Activated CD4-positive, alpha-beta T cell treated with anti-CD3 and anti-CD28 coated beads for 36 hours (primary cell): ENCODE measurements at regions not wholly inside any gene's neighbourhood (a gene's known extent, or its start where the extent isn't known, plus 50 kb on each side); places are given as distances from the start of the nearest gene placed in this dataset.

Experiments
- ATAC-seq: fragments of 200-7000 bp; cut with Tn5 transposase; one replicate; pipeline ENCODE4 v1.10.0; 2021; ENCODE audit warnings: mild to moderate bottlenecking, moderate library complexity
- CTCF ChIA-PET: fragments of 350-600 bp; sonication (Branson Sonifier 250); formaldehyde crosslinking; loops from one replicate; lab custom pipeline; 2021; ENCODE audit warnings: antibody characterized with exemption; lab: Charles Lee
- POLR2A ChIA-PET: fragments of 350-600 bp; sonication (Branson Sonifier 250); formaldehyde crosslinking; loops from one replicate; lab custom pipeline; 2021; ENCODE audit warnings: antibody characterized with exemption, inconsistent platforms; lab: Charles Lee
- DNase-seq: peaks from one replicate; pipeline ENCODE4 v3.0.0-alpha.2; 2020
- H3K27ac Mint-ChIP-seq: one replicate; pipeline ENCODE4 v1.8.0; 2021; ENCODE audit warnings: mixed read lengths
- H3K27me3 Mint-ChIP-seq: one replicate; pipeline ENCODE4 v1.8.0; 2021; ENCODE audit warnings: mixed read lengths
- H3K36me3 Mint-ChIP-seq: one replicate; pipeline ENCODE4 v1.8.0; 2021; ENCODE audit warnings: low read depth, mixed read lengths
- H3K4me1 Mint-ChIP-seq: one replicate; pipeline ENCODE4 v1.8.0; 2021; ENCODE audit warnings: mixed read lengths
- H3K4me3 Mint-ChIP-seq: one replicate; pipeline ENCODE4 v1.8.0; 2021; ENCODE audit warnings: mild to moderate bottlenecking, moderate library complexity, mixed read lengths
- H3K9me3 Mint-ChIP-seq: one replicate; pipeline ENCODE4 v1.8.0; 2021; ENCODE audit warnings: low read depth, mixed read lengths
- intact Hi-C, 2 experiments: fragments of 100-400 bp; cut with DNase I in 1 of 2; cut with micrococcal nuclease in 1 of 2; formaldehyde crosslinking; loops; one replicate each; pipeline versions ENCODE4 v1.14.2 to v1.15.1; 2022 to 2024; cut with DNase I, micrococcal nuclease

DNA sequence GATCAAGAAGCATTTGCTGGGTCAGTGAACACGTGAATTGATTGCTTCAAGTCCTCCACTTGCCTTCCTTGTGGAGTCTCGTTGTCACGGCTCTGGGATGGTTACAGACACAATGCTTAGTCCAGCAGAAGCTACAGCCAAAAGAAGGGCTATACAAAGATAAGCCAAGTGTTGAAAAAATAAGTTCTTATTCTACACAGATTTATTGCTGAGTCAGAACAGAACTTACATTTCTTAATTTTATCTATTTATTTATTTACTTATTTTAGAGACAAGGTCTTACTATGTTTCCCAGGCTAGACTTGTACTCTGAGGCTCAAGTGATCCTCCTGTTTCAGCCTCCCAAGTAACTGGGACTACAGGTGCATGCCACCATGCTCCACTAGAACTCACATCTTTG, 199.0 kb downstream of the MYLK4 start:
- intact Hi-C loops, result no loop called here
- no peak overlapping the region for H3K4me3 Mint-ChIP-seq
- no peaks in the 10 kb centered on the region for H3K36me3 Mint-ChIP-seq
- DNase-seq, result no peak
- H3K9me3 Mint-ChIP-seq, result no peaks in the 10 kb centered on the region
- POLR2A ChIA-PET, result no interaction called here
- CTCF ChIA-PET, result interaction anchor here (1.2 kb wide), 1 partner anchor 84 kb away, joined by 3 read pairs; no protein-coding TSS in a partner anchor
- peaks cover 57% of the 10 kb centered on the region for H3K27me3 Mint-ChIP-seq
- H3K27ac Mint-ChIP-seq, result no peak overlapping the region
- ATAC-seq, result no peak
- H3K4me1 Mint-ChIP-seq, result no peaks in the 10 kb centered on the region

GRCh38 chr6:2550247-2550646, 200.5 kb downstream of the MYLK4 start:
- Mint-ChIP-seq H3K4me3 (no peak overlapping the region), H3K27ac (no peak overlapping the region), H3K4me1 (no peaks in the 10 kb centered on the region), H3K9me3 (no peaks in the 10 kb centered on the region), H3K27me3 (peaks cover 61% of the 10 kb centered on the region), H3K36me3 (no peaks in the 10 kb centered on the region)
- no peak for ATAC-seq
- intact Hi-C loops, result no loop called here
- DNase-seq, result no peak
- ChIA-PET POLR2A (no interaction called here), CTCF (no interaction called here)

DNA sequence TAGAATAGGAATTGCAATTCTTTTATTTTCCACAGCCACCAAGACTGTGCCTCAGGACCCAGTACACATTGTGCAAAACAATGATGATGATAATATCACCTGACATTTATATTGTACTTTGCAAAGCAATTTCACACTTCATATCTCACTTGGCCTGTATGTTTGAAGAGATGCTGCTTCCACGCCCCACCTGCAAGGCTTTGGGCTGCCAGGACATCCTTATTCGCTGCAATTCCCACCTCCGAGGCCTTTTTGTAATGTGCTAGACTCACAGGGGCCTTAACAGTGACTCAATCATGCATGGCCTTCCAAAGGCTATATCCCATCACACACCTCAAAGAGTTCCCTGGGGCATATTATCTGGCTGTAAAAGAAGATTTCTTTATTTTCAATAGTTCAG, 200.9 kb downstream of the MYLK4 start:
- POLR2A ChIA-PET, result no interaction called here
- Mint-ChIP-seq H3K4me3 (no peak overlapping the region), H3K27me3 (peaks cover 59% of the 10 kb centered on the region), H3K27ac (no peak overlapping the region), H3K36me3 (no peaks in the 10 kb centered on the region), H3K9me3 (no peaks in the 10 kb centered on the region), H3K4me1 (no peaks in the 10 kb centered on the region)
- intact Hi-C loops, result no loop called here
- CTCF ChIA-PET, result no interaction called here
- ATAC-seq, result no peak
- no peak for DNase-seq

DNA sequence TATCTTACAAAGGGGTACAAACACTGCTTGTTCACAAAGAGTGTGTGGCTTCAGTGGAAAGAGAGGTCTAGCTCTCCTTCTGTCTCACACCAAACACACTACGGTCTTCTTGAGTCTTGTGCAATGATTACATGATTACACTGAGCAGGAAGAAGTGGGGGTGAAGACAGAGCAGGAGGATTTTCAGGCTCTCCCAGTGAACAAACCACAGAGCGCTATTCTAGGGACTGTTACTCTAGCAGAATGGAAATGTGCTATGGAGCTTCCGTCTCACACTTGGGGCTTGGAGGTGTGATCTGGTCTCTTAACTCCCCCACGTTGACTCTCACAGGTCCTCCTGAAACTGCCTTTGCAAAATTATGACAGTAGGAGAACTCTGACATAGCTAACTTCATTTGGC, 203.4 kb downstream of the MYLK4 start:
- H3K27me3 Mint-ChIP-seq, result peaks cover 63% of the 10 kb centered on the region
- no peaks in the 10 kb centered on the region for H3K36me3 Mint-ChIP-seq
- CTCF ChIA-PET, result no interaction called here
- H3K27ac Mint-ChIP-seq, result no peak overlapping the region
- no peaks in the 10 kb centered on the region for H3K9me3 Mint-ChIP-seq
- POLR2A ChIA-PET, result interaction anchor here (0.5 kb wide), 1 partner anchor 129 kb away, joined by 9 read pairs; no protein-coding TSS in a partner anchor
- DNase-seq, result no peak
- H3K4me1 Mint-ChIP-seq, result peaks cover 12% of the 10 kb centered on the region
- no peak for ATAC-seq
- intact Hi-C loops, result no loop called here
- no peak overlapping the region for H3K4me3 Mint-ChIP-seq

GRCh38 chr6:2546901-2547300, 203.8 kb downstream of the MYLK4 start:
- ChIA-PET POLR2A (interaction anchor here (0.5 kb wide), 1 partner anchor 129 kb away, joined by 9 read pairs; no protein-coding TSS in a partner anchor), CTCF (no interaction called here)
- intact Hi-C loops, result no loop called here
- no peak overlapping the region for H3K4me3 Mint-ChIP-seq
- DNase-seq (no peak), ATAC-seq (no peak)
- H3K9me3 Mint-ChIP-seq, result no peaks in the 10 kb centered on the region
- no peak overlapping the region for H3K27ac Mint-ChIP-seq
- peaks cover 17% of the 10 kb centered on the region for H3K4me1 Mint-ChIP-seq
- no peaks in the 10 kb centered on the region for H3K36me3 Mint-ChIP-seq
- peaks cover 66% of the 10 kb centered on the region for H3K27me3 Mint-ChIP-seq

GRCh38 chr6:2545383-2546038, 205.2 kb downstream of the MYLK4 start:
- ChIA-PET POLR2A (no interaction called here), CTCF (interaction anchor here (0.5 to 1.3 kb wide), 3 partner anchors 88 to 1551 kb away, joined by 3 read pairs; no protein-coding TSS in a partner anchor)
- H3K4me1 Mint-ChIP-seq, result peaks cover 17% of the 10 kb centered on the region
- intact Hi-C loops, result no loop called here
- H3K27me3 Mint-ChIP-seq, result peaks cover 68% of the 10 kb centered on the region
- no peaks in the 10 kb centered on the region for H3K9me3 Mint-ChIP-seq
- no peak overlapping the region for H3K27ac Mint-ChIP-seq
- no peak overlapping the region for H3K4me3 Mint-ChIP-seq
- no peak for DNase-seq
- no peaks in the 10 kb centered on the region for H3K36me3 Mint-ChIP-seq
- ATAC-seq, result no peak

DNA sequence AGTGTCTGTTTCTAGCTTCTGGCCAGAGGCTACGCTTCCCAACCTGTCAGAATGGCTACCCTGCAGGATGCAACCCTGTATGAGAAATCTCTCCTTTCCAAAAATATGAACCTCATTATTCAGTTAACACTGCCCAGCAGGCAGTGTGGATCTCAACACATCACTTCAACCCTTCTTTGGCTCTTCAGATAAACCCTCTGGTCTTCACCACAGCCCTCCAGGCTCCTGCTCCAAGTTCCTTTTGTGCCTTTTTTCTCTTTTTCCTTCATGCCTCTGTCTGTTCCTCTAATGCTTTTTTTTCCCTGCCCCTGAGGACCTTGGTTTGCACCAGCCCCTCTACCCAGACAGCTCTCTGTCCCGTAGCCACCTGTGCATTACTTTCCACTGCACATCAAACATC, 207.4 kb downstream of the MYLK4 start:
- ATAC-seq (no peak), DNase-seq (no peak)
- peaks cover 17% of the 10 kb centered on the region for H3K4me1 Mint-ChIP-seq
- H3K4me3 Mint-ChIP-seq, result no peak overlapping the region
- H3K36me3 Mint-ChIP-seq, result no peaks in the 10 kb centered on the region
- ChIA-PET CTCF (interaction anchor here (0.8 to 1.7 kb wide), 3 partner anchors 18 to 92 kb away, joined by 3 to 5 read pairs (median 3); no protein-coding TSS in a partner anchor), POLR2A (no interaction called here)
- H3K9me3 Mint-ChIP-seq, result no peaks in the 10 kb centered on the region
- intact Hi-C loops, result loop anchor here (1.0 to 5.0 kb wide), 3 partner anchors 20 to 431 kb away; no protein-coding TSS in a partner anchor
- H3K27ac Mint-ChIP-seq, result no peak overlapping the region
- peaks cover 67% of the 10 kb centered on the region for H3K27me3 Mint-ChIP-seq

DNA sequence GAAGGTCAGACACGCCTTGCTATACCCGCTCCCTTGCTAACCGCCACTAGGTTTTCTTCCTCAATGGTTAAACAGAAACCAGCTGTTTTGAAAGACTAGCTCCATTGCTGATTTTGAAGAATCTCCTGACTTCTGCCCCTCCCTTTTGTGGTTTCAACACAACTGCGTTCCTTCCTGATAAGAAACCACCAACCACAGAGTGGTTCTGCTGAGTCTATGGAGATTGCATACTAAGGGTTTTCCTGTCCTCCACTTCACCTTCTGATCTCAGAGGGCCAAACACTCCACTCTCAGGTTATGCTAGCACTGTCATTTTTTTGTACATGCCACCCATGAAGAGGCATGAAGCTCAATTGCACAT, 207.9 kb downstream of the MYLK4 start:
- intact Hi-C loops, result loop anchor here (1.0 to 5.0 kb wide), 3 partner anchors 20 to 431 kb away; no protein-coding TSS in a partner anchor

GRCh38 chr6:2542101-2542857, 208.4 kb downstream of the MYLK4 start:
- intact Hi-C loops, result loop anchor here in 1 of 2 experiments (5.0 kb wide), 2 partner anchors 90 to 430 kb away; no protein-coding TSS in a partner anchor
- CTCF ChIA-PET, result interaction anchor here (0.7 to 1.7 kb wide), 3 partner anchors 19 to 93 kb away, joined by 3 to 5 read pairs (median 4); no protein-coding TSS in a partner anchor
- peaks cover 69% of the 10 kb centered on the region for H3K27me3 Mint-ChIP-seq
- H3K4me3 Mint-ChIP-seq, result no peak overlapping the region
- DNase-seq, result no peak
- no peak for ATAC-seq
- peaks cover 17% of the 10 kb centered on the region for H3K4me1 Mint-ChIP-seq
- POLR2A ChIA-PET, result no interaction called here
- H3K27ac Mint-ChIP-seq, result no peak overlapping the region
- no peaks in the 10 kb centered on the region for H3K9me3 Mint-ChIP-seq
- H3K36me3 Mint-ChIP-seq, result no peaks in the 10 kb centered on the region

More for the DNA sequence above, 207.9 kb downstream of the MYLK4 start:
- peaks cover 67% of the 10 kb centered on the region for H3K27me3 Mint-ChIP-seq
- H3K4me1 Mint-ChIP-seq, result peaks cover 17% of the 10 kb centered on the region
- H3K27ac Mint-ChIP-seq, result no peak overlapping the region
- peak; percentile 93 for ATAC-seq
- no peak overlapping the region for H3K4me3 Mint-ChIP-seq
- ChIA-PET CTCF (interaction anchor here (0.8 to 1.7 kb wide), 3 partner anchors 19 to 92 kb away, joined by 3 to 5 read pairs (median 3); no protein-coding TSS in a partner anchor), POLR2A (no interaction called here)
- H3K36me3 Mint-ChIP-seq, result no peaks in the 10 kb centered on the region
- DNase-seq, result peak; percentile 58
- H3K9me3 Mint-ChIP-seq, result no peaks in the 10 kb centered on the region

GRCh38 chr6:2536451-2536850, 214.3 kb downstream of the MYLK4 start:
- Mint-ChIP-seq H3K36me3 (no peaks in the 10 kb centered on the region), H3K4me3 (no peak overlapping the region), H3K4me1 (no peaks in the 10 kb centered on the region), H3K9me3 (no peaks in the 10 kb centered on the region), H3K27me3 (peaks cover 63% of the 10 kb centered on the region), H3K27ac (no peak overlapping the region)
- intact Hi-C loops, result no loop called here
- ChIA-PET CTCF (no interaction called here), POLR2A (no interaction called here)
- DNase-seq (no peak), ATAC-seq (no peak)

GRCh38 chr6:2535506-2535905, 215.2 kb downstream of the MYLK4 start:
- Mint-ChIP-seq H3K4me1 (no peaks in the 10 kb centered on the region), H3K4me3 (no peak overlapping the region)
- DNase-seq, result no peak

More at GRCh38 chr6:2535506-2535905, 215.2 kb downstream of the MYLK4 start:
- ChIA-PET CTCF (no interaction called here), POLR2A (no interaction called here)
- no peaks in the 10 kb centered on the region for H3K36me3 Mint-ChIP-seq
- no peaks in the 10 kb centered on the region for H3K9me3 Mint-ChIP-seq
- ATAC-seq, result no peak
- H3K27ac Mint-ChIP-seq, result no peak overlapping the region
- intact Hi-C loops, result no loop called here
- peaks cover 62% of the 10 kb centered on the region for H3K27me3 Mint-ChIP-seq
